T-helper 2 cell treated with Interferon-gamma antibody and Interleukin-4, amounts not matched to agents 5 μg/mL and 100 μg/mL, for 36 hours (primary cell): ENCODE measurements at regions not wholly inside any gene's neighbourhood (a gene's known extent, or its start where the extent isn't known, plus 50 kb on each side); places are given as distances from the start of the nearest gene placed in this dataset.

Experiments
- DNase-seq: peaks from one replicate; pipeline ENCODE4 v3.0.0; 2021; ENCODE audit warnings: low spot score
- H3K27ac Mint-ChIP-seq: one replicate; pipeline ENCODE4 v1.8.0; 2021; ENCODE audit warnings: mild to moderate bottlenecking, mixed read lengths
- H3K27me3 Mint-ChIP-seq: one replicate; pipeline ENCODE4 v1.8.0; 2021; ENCODE audit warnings: low read depth, mixed read lengths
- H3K36me3 Mint-ChIP-seq: one replicate; pipeline ENCODE4 v1.8.0; 2021; ENCODE audit warnings: low read depth, mixed read lengths
- H3K4me1 Mint-ChIP-seq: one replicate; pipeline ENCODE4 v1.8.0; 2021; ENCODE audit warnings: low read depth, mixed read lengths
- H3K4me3 Mint-ChIP-seq: one replicate; pipeline ENCODE4 v1.8.0; 2022; ENCODE audit warnings: mild to moderate bottlenecking, moderate library complexity, mixed read lengths
- H3K9me3 Mint-ChIP-seq: one replicate; pipeline ENCODE4 v1.8.0; 2021; ENCODE audit warnings: mixed read lengths

GRCh38 chr10:106495931-106496330 is 668.6 kb downstream of the SORCS1 start:
- Mint-ChIP-seq H3K4me3 (no peak overlapping the region), H3K27me3 (no peaks in the 10 kb centered on the region), H3K27ac (no peak overlapping the region), H3K9me3 (peaks cover 22% of the 10 kb centered on the region), H3K4me1 (no peaks in the 10 kb centered on the region), H3K36me3 (no peaks in the 10 kb centered on the region)
- no peak for DNase-seq

- H3K9me3 Mint-ChIP-seq: peaks cover 14% of the 10 kb centered on the region
- H3K4me3 Mint-ChIP-seq: no peak overlapping the region
Observed at GRCh38 chr10:106493751-106494150, 670.8 kb downstream of the SORCS1 start.

GRCh38 chr10:106493226-106493625 is 671.3 kb downstream of the SORCS1 start:
- Mint-ChIP-seq H3K36me3 (no peaks in the 10 kb centered on the region), H3K27me3 (no peaks in the 10 kb centered on the region), H3K4me3 (no peak overlapping the region), H3K27ac (no peak overlapping the region), H3K4me1 (no peaks in the 10 kb centered on the region), H3K9me3 (peaks cover 9% of the 10 kb centered on the region)
- DNase-seq: no peak

More at GRCh38 chr10:106493751-106494150, 670.8 kb downstream of the SORCS1 start:
- Mint-ChIP-seq H3K4me1 (no peaks in the 10 kb centered on the region), H3K36me3 (no peaks in the 10 kb centered on the region), H3K27ac (no peak overlapping the region), H3K27me3 (no peaks in the 10 kb centered on the region)
- no peak for DNase-seq

GRCh38 chr10:106487726-106488125 is 676.8 kb downstream of the SORCS1 start:
- no peak overlapping the region for H3K4me3 Mint-ChIP-seq
- no peak for DNase-seq
- peaks cover 7% of the 10 kb centered on the region for H3K9me3 Mint-ChIP-seq
- no peak overlapping the region for H3K27ac Mint-ChIP-seq
- no peaks in the 10 kb centered on the region for H3K27me3 Mint-ChIP-seq
- H3K4me1 Mint-ChIP-seq: no peaks in the 10 kb centered on the region
- no peaks in the 10 kb centered on the region for H3K36me3 Mint-ChIP-seq

GRCh38 chr10:106481598-106482275 is 682.8 kb downstream of the SORCS1 start:
- no peaks in the 10 kb centered on the region for H3K27me3 Mint-ChIP-seq
- no peak for DNase-seq
- H3K27ac Mint-ChIP-seq: no peak overlapping the region
- H3K36me3 Mint-ChIP-seq: no peaks in the 10 kb centered on the region
- H3K4me3 Mint-ChIP-seq: no peak overlapping the region
- H3K4me1 Mint-ChIP-seq: no peaks in the 10 kb centered on the region
- H3K9me3 Mint-ChIP-seq: peaks cover 19% of the 10 kb centered on the region

- Mint-ChIP-seq H3K27ac (no peak overlapping the region), H3K4me3 (no peak overlapping the region), H3K9me3 (peaks cover 15% of the 10 kb centered on the region), H3K27me3 (no peaks in the 10 kb centered on the region), H3K36me3 (no peaks in the 10 kb centered on the region), H3K4me1 (no peaks in the 10 kb centered on the region)
- DNase-seq: no peak
Observed at GRCh38 chr10:106479636-106480035, 684.9 kb downstream of the SORCS1 start.

- peaks cover 17% of the 10 kb centered on the region for H3K9me3 Mint-ChIP-seq
- H3K4me1 Mint-ChIP-seq: no peaks in the 10 kb centered on the region
- no peak overlapping the region for H3K4me3 Mint-ChIP-seq
- DNase-seq: no peak
- no peaks in the 10 kb centered on the region for H3K36me3 Mint-ChIP-seq
- H3K27ac Mint-ChIP-seq: no peak overlapping the region
- H3K27me3 Mint-ChIP-seq: no peaks in the 10 kb centered on the region
Observed at GRCh38 chr10:106474876-106475275, 689.6 kb downstream of the SORCS1 start.

- DNase-seq: no peak
- no peaks in the 10 kb centered on the region for H3K4me1 Mint-ChIP-seq
- peaks cover 25% of the 10 kb centered on the region for H3K9me3 Mint-ChIP-seq
- no peak overlapping the region for H3K4me3 Mint-ChIP-seq
- no peaks in the 10 kb centered on the region for H3K27me3 Mint-ChIP-seq
- H3K36me3 Mint-ChIP-seq: no peaks in the 10 kb centered on the region
- no peak overlapping the region for H3K27ac Mint-ChIP-seq
Observed at GRCh38 chr10:106473129-106473685, 691.3 kb downstream of the SORCS1 start.

- H3K4me3 Mint-ChIP-seq: no peak overlapping the region
- DNase-seq: no peak
- H3K27ac Mint-ChIP-seq: no peak overlapping the region
- H3K27me3 Mint-ChIP-seq: no peaks in the 10 kb centered on the region
- H3K4me1 Mint-ChIP-seq: no peaks in the 10 kb centered on the region
- no peaks in the 10 kb centered on the region for H3K36me3 Mint-ChIP-seq
- H3K9me3 Mint-ChIP-seq: peaks cover 45% of the 10 kb centered on the region
Observed at GRCh38 chr10:106467506-106467905, 697.0 kb downstream of the SORCS1 start.

- DNase-seq: no peak
- Mint-ChIP-seq H3K27me3 (no peaks in the 10 kb centered on the region), H3K27ac (no peak overlapping the region), H3K36me3 (no peaks in the 10 kb centered on the region), H3K4me3 (no peak overlapping the region), H3K9me3 (peaks cover 17% of the 10 kb centered on the region), H3K4me1 (no peaks in the 10 kb centered on the region)
Observed at GRCh38 chr10:106457522-106457921, 707.0 kb downstream of the SORCS1 start.

GRCh38 chr10:106454233-106454632 is 710.3 kb downstream of the SORCS1 start:
- H3K4me1 Mint-ChIP-seq: no peaks in the 10 kb centered on the region
- H3K9me3 Mint-ChIP-seq: no peaks in the 10 kb centered on the region
- no peak overlapping the region for H3K4me3 Mint-ChIP-seq
- no peaks in the 10 kb centered on the region for H3K27me3 Mint-ChIP-seq
- H3K27ac Mint-ChIP-seq: no peak overlapping the region
- DNase-seq: no peak
- no peaks in the 10 kb centered on the region for H3K36me3 Mint-ChIP-seq

- Mint-ChIP-seq H3K27me3 (no peaks in the 10 kb centered on the region), H3K4me1 (no peaks in the 10 kb centered on the region), H3K4me3 (no peak overlapping the region), H3K36me3 (no peaks in the 10 kb centered on the region), H3K27ac (no peak overlapping the region), H3K9me3 (peaks cover 8% of the 10 kb centered on the region)
- no peak for DNase-seq
Observed at GRCh38 chr10:106450966-106451365, 713.5 kb downstream of the SORCS1 start.

- Mint-ChIP-seq H3K27ac (no peak overlapping the region), H3K4me3 (no peak overlapping the region), H3K36me3 (no peaks in the 10 kb centered on the region), H3K4me1 (no peaks in the 10 kb centered on the region), H3K27me3 (no peaks in the 10 kb centered on the region), H3K9me3 (peaks cover 8% of the 10 kb centered on the region)
- DNase-seq: no peak
Observed at GRCh38 chr10:106446920-106447319, 717.6 kb downstream of the SORCS1 start.

GRCh38 chr10:106442223-106442622 is 722.3 kb downstream of the SORCS1 start:
- Mint-ChIP-seq H3K27me3 (no peaks in the 10 kb centered on the region), H3K9me3 (peaks cover 4% of the 10 kb centered on the region), H3K36me3 (no peaks in the 10 kb centered on the region), H3K4me1 (no peaks in the 10 kb centered on the region), H3K27ac (no peak overlapping the region), H3K4me3 (no peak overlapping the region)
- no peak for DNase-seq

- H3K4me1 Mint-ChIP-seq: no peaks in the 10 kb centered on the region
Observed at GRCh38 chr10:106440767-106441166, 723.7 kb downstream of the SORCS1 start.

More at GRCh38 chr10:106440767-106441166, 723.7 kb downstream of the SORCS1 start:
- no peaks in the 10 kb centered on the region for H3K9me3 Mint-ChIP-seq
- no peak overlapping the region for H3K4me3 Mint-ChIP-seq
- no peaks in the 10 kb centered on the region for H3K36me3 Mint-ChIP-seq
- DNase-seq: no peak
- no peaks in the 10 kb centered on the region for H3K27me3 Mint-ChIP-seq
- no peak overlapping the region for H3K27ac Mint-ChIP-seq
